Naive thymus-derived CD4-positive, alpha-beta T cell (primary cell): ENCODE measurements at regions not wholly inside any gene's neighbourhood (a gene's known extent, or its start where the extent isn't known, plus 50 kb on each side); places are given as distances from the start of the nearest gene placed in this dataset.

Source experiments
- ATAC-seq: fragments of 150-1000 bp; cut with Tn5 transposase; 2 replicates; pipeline ENCODE4 v1.10.0; 2021; ENCODE audit warnings: mild to moderate bottlenecking, moderate library complexity
- CTCF ChIA-PET: fragments of 350-600 bp; sonication (Branson Sonifier 250); formaldehyde crosslinking; loops from one replicate; lab custom pipeline; 2021; ENCODE audit warnings: antibody characterized with exemption; lab: Charles Lee
- POLR2A ChIA-PET: fragments of 350-600 bp; sonication (Branson Sonifier 250); formaldehyde crosslinking; loops from one replicate; lab custom pipeline; 2021; ENCODE audit warnings: antibody characterized with exemption, inconsistent platforms; lab: Charles Lee
- DNase-seq, 9 donors: peaks; one replicate each; pipeline versions ENCODE4 v3.0.0 to v3.0.0-alpha.2; 2020 to 2022; ENCODE audit warnings: mixed read lengths in 1 of 9
- H3K27ac ChIP-seq: one replicate; pipeline ENCODE4 v1.7.0; 2013; ENCODE audit warnings: mild to moderate bottlenecking, low read depth, low read length, moderate library complexity
- H3K27me3 ChIP-seq, 2 donors: one replicate each; pipeline ENCODE4 v1.7.0; 2013; ENCODE audit warnings: low read length in 2 of 2, mild to moderate bottlenecking in 2 of 2, moderate library complexity in 2 of 2; ENCODE audit not compliant: control insufficient read depth in 2 of 2, insufficient read depth in 2 of 2
- H3K36me3 ChIP-seq, 3 experiments: 1 replicate in 2 of 3; 2 replicates in 1 of 3; pipeline ENCODE4 v1.7.0; 2013; ENCODE audit warnings: low read length in 3 of 3, mild to moderate bottlenecking in 3 of 3, moderate library complexity in 1 of 3; ENCODE audit not compliant: insufficient read depth in 3 of 3, control insufficient read depth in 2 of 3
- H3K4me1 ChIP-seq, 2 donors: one replicate each; pipeline ENCODE4 v1.7.0; 2013; ENCODE audit warnings: low read length in 2 of 2, mild to moderate bottlenecking in 2 of 2, moderate library complexity in 1 of 2; ENCODE audit not compliant: control insufficient read depth in 2 of 2, insufficient read depth in 2 of 2
- H3K4me3 ChIP-seq: 2 replicates; pipeline ENCODE4 v1.7.0; 2013; ENCODE audit warnings: mild to moderate bottlenecking, low read length
- H3K9me3 ChIP-seq, 3 experiments: 1 replicate in 2 of 3; 2 replicates in 1 of 3; pipeline ENCODE4 v1.7.0; 2013; ENCODE audit warnings: low read length in 3 of 3; ENCODE audit not compliant: control insufficient read depth in 2 of 3
- H3K27ac Mint-ChIP-seq, 9 donors: one replicate each; pipeline ENCODE4 v1.8.0; 2020 to 2022; ENCODE audit warnings: mixed read lengths in 9 of 9, mild to moderate bottlenecking in 8 of 9, moderate library complexity in 5 of 9, inconsistent platforms in 2 of 9
- H3K27me3 Mint-ChIP-seq, 5 donors: one replicate each; pipeline ENCODE4 v1.8.0; 2021 to 2022; ENCODE audit warnings: mixed read lengths in 5 of 5, mild to moderate bottlenecking in 1 of 5
- H3K36me3 Mint-ChIP-seq, 5 donors: one replicate each; pipeline ENCODE4 v1.8.0; 2020 to 2022; ENCODE audit warnings: mixed read lengths in 5 of 5, mild to moderate bottlenecking in 3 of 5, inconsistent platforms in 1 of 5
- H3K4me1 Mint-ChIP-seq, 7 donors: one replicate each; pipeline ENCODE4 v1.8.0; 2020 to 2022; ENCODE audit warnings: mixed read lengths in 7 of 7, mild to moderate bottlenecking in 3 of 7, inconsistent platforms in 1 of 7
- H3K4me3 Mint-ChIP-seq, 10 donors: one replicate each; pipeline ENCODE4 v1.8.0; 2020 to 2022; ENCODE audit warnings: mild to moderate bottlenecking in 10 of 10, mixed read lengths in 10 of 10, moderate library complexity in 6 of 10, inconsistent platforms in 2 of 10
- H3K9me3 Mint-ChIP-seq, 11 donors: one replicate each; pipeline ENCODE4 v1.8.0; 2020 to 2022; ENCODE audit warnings: mixed read lengths in 11 of 11, mild to moderate bottlenecking in 4 of 11, inconsistent platforms in 1 of 11, moderate library complexity in 1 of 11
- intact Hi-C, 2 donors: fragments of 100-400 bp; cut with micrococcal nuclease; formaldehyde crosslinking; loops; one replicate each; pipeline ENCODE4 v1.15.1; 2023

- intact Hi-C loops, result no loop called here
- POLR2A ChIA-PET, result no interaction called here
- Histone ChIP-seq H3K4me3 (no peak overlapping the region), H3K36me3 (no peaks in the 10 kb centered on the region), H3K27ac (no peak overlapping the region), H3K9me3 (no peaks in the 10 kb centered on the region), H3K27me3 (no peaks in the 10 kb centered on the region), H3K4me1 (no peaks in the 10 kb centered on the region)
- no peaks in the 10 kb centered on the region for H3K36me3 Mint-ChIP-seq
- no peak overlapping the region for H3K27ac Mint-ChIP-seq
- CTCF ChIA-PET, result no interaction called here
- H3K27me3 Mint-ChIP-seq, result peaks cover 0 to 21% (median 6%) of the 10 kb centered on the region in 5 donors
- DNase-seq (no peak), ATAC-seq (no peak)
- H3K9me3 Mint-ChIP-seq, result peaks cover 0 to 2% (median 0%) of the 10 kb centered on the region in 11 donors
- H3K4me3 Mint-ChIP-seq, result no peak overlapping the region
- H3K4me1 Mint-ChIP-seq, result no peaks in the 10 kb centered on the region
Measured at GRCh38 chr22:47739291-47740015, 977.0 kb downstream of the TBC1D22A start.

GRCh38 chr22:47738472-47739013, 976.1 kb downstream of the TBC1D22A start:
- Mint-ChIP-seq H3K4me3 (no peak overlapping the region), H3K36me3 (no peaks in the 10 kb centered on the region), H3K4me1 (no peaks in the 10 kb centered on the region), H3K27me3 (peaks cover 0 to 21% (median 5%) of the 10 kb centered on the region in 5 donors), H3K27ac (no peak overlapping the region), H3K9me3 (peaks cover 0 to 2% (median 0%) of the 10 kb centered on the region in 11 donors)
- Histone ChIP-seq H3K4me1 (no peaks in the 10 kb centered on the region), H3K9me3 (no peaks in the 10 kb centered on the region), H3K4me3 (no peak overlapping the region), H3K27me3 (no peaks in the 10 kb centered on the region), H3K36me3 (no peaks in the 10 kb centered on the region), H3K27ac (no peak overlapping the region)
- ATAC-seq (no peak), DNase-seq (no peak)
- CTCF ChIA-PET, result no interaction called here
- intact Hi-C loops, result no loop called here
- POLR2A ChIA-PET, result no interaction called here

GRCh38 chr22:47736186-47737034, 974.0 kb downstream of the TBC1D22A start:
- Histone ChIP-seq H3K9me3 (no peaks in the 10 kb centered on the region), H3K36me3 (no peaks in the 10 kb centered on the region), H3K27ac (no peak overlapping the region), H3K27me3 (no peaks in the 10 kb centered on the region), H3K4me1 (no peaks in the 10 kb centered on the region), H3K4me3 (no peak overlapping the region)
- no peak for DNase-seq
- ATAC-seq, result no peak
- Mint-ChIP-seq H3K27me3 (peaks cover 0 to 21% (median 6%) of the 10 kb centered on the region in 5 donors), H3K36me3 (peaks cover 0 to 6% (median 0%) of the 10 kb centered on the region in 5 donors), H3K4me3 (no peak overlapping the region), H3K27ac (no peak overlapping the region), H3K4me1 (no peaks in the 10 kb centered on the region), H3K9me3 (peaks cover 0 to 11% (median 5%) of the 10 kb centered on the region in 11 donors)
- intact Hi-C loops, result no loop called here
- CTCF ChIA-PET, result no interaction called here
- POLR2A ChIA-PET, result no interaction called here

DNA sequence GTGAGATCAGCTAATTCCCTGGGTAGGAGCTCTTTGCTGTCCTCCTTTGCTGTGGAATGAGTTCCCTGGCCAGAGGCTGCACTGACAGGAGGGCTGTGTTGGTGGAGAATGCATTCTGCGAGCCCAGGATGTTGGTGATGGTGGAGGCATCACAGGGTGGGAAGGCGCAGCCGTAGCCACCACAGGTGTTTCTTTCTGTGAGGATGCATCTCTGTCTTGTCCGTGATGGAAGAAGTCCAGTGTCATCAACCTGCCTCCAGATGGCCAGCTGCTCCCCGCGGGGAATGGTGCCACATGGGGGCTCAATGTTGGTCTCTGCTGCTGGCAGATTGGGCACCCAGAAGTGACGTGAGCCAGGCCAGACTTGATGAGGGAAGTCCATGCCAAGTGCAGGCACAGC, 972.1 kb downstream of the TBC1D22A start:
- Histone ChIP-seq H3K4me1 (no peaks in the 10 kb centered on the region), H3K36me3 (no peaks in the 10 kb centered on the region), H3K4me3 (no peak overlapping the region), H3K9me3 (no peaks in the 10 kb centered on the region), H3K27me3 (no peaks in the 10 kb centered on the region), H3K27ac (no peak overlapping the region)
- H3K4me3 Mint-ChIP-seq, result no peak overlapping the region
- ChIA-PET CTCF (no interaction called here), POLR2A (no interaction called here)
- H3K4me1 Mint-ChIP-seq, result no peaks in the 10 kb centered on the region
- intact Hi-C loops, result no loop called here
- H3K27ac Mint-ChIP-seq, result no peak overlapping the region
- H3K27me3 Mint-ChIP-seq, result peaks cover 0 to 8% (median 5%) of the 10 kb centered on the region in 5 donors
- ATAC-seq (no peak), DNase-seq (no peak)
- peaks cover 0 to 7% (median 0%) of the 10 kb centered on the region in 5 donors for H3K36me3 Mint-ChIP-seq
- peaks cover 0 to 25% (median 8%) of the 10 kb centered on the region in 11 donors for H3K9me3 Mint-ChIP-seq

DNA sequence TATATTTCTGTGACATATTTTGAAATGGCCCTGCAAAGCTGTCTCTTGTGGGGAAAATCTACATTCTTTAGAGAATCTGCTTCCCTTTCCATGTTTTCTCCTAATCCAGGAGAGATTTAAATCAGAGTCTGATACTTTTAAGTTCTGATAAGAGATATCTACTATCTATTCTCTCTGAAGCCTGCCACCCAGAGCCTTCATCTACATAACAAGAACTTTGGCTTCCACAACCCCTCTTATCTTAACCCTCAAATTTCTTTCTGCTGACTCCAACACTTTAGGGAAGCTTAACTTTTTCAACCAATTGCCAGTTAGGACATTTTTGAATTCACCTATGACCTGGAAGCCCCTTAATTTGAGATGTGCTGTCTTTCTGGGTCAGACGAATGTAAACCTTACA, 965.2 kb downstream of the TBC1D22A start:
- intact Hi-C loops, result no loop called here
- ChIA-PET CTCF (no interaction called here), POLR2A (no interaction called here)
- H3K9me3 Mint-ChIP-seq, result peaks cover 0 to 29% (median 8%) of the 10 kb centered on the region in 11 donors
- H3K27me3 Mint-ChIP-seq, result peaks cover 4 to 24% (median 23%) of the 10 kb centered on the region in 5 donors
- H3K27ac Mint-ChIP-seq, result no peak overlapping the region
- H3K36me3 ChIP-seq, result no peaks in the 10 kb centered on the region
- peaks cover 0 to 7% (median 0%) of the 10 kb centered on the region in 5 donors for H3K36me3 Mint-ChIP-seq
- H3K27ac ChIP-seq, result no peak overlapping the region
- ATAC-seq, result no peak
- H3K27me3 ChIP-seq, result no peaks in the 10 kb centered on the region
- no peaks in the 10 kb centered on the region for H3K4me1 Mint-ChIP-seq
- H3K4me3 Mint-ChIP-seq, result no peak overlapping the region
- H3K9me3 ChIP-seq, result no peaks in the 10 kb centered on the region
- H3K4me1 ChIP-seq, result no peaks in the 10 kb centered on the region
- H3K4me3 ChIP-seq, result no peak overlapping the region
- DNase-seq, result no peak

DNA sequence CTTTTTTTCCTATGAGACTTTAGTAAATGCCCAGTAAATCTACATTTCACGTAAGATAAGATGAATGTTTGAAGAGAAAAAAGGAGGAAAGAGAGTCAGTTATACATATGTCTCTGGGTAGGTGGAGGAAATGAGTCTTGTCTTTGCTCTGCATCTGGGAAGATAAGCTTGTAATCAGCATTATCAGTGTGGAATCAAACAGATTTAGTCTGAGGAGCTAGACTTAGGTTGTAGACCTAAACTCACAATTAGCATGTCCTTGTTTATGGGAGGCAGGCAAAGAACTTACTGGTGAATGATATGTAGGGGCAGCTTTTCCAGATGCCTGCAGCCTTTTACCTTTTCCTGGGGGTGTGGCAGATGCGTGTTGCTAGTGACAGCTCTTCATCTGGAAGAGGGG, 962.3 kb downstream of the TBC1D22A start:
- Mint-ChIP-seq H3K4me3 (no peak overlapping the region), H3K36me3 (no peaks in the 10 kb centered on the region), H3K27ac (no peak overlapping the region), H3K27me3 (peaks cover 4 to 37% (median 30%) of the 10 kb centered on the region in 5 donors), H3K9me3 (peaks cover 0 to 13% (median 0%) of the 10 kb centered on the region in 11 donors), H3K4me1 (no peaks in the 10 kb centered on the region)
- H3K9me3 ChIP-seq, result no peaks in the 10 kb centered on the region
- H3K4me1 ChIP-seq, result no peaks in the 10 kb centered on the region
- DNase-seq (no peak), ATAC-seq (no peak)
- intact Hi-C loops, result no loop called here
- H3K27ac ChIP-seq, result no peak overlapping the region
- ChIA-PET CTCF (no interaction called here), POLR2A (no interaction called here)
- H3K36me3 ChIP-seq, result no peaks in the 10 kb centered on the region
- H3K4me3 ChIP-seq, result no peak overlapping the region
- H3K27me3 ChIP-seq, result no peaks in the 10 kb centered on the region
